GM18873 (cell line): ENCODE measurements at regions not wholly inside any gene's neighbourhood (a gene's known extent, or its start where the extent isn't known, plus 50 kb on each side); places are given as distances from the start of the nearest gene placed in this dataset.

ENCODE experiments used
- ATAC-seq: cut with Tn5 transposase; IDR thresholded peaks from one replicate; pipeline ENCODE4 v1.9.1; 2021; ENCODE audit warnings: mild to moderate bottlenecking, moderate library complexity, moderate number of reproducible peaks; ENCODE audit not compliant: unreplicated experiment, low FRiP score

- ATAC-seq: no peak
Measured at GRCh38 chr3:147977001-147977400, 567.8 kb downstream of the ZIC1 start.

- no peak for ATAC-seq
Measured at GRCh38 chr3:147987549-147987948, 578.4 kb downstream of the ZIC1 start.

GRCh38 chr3:147989344-147989743, 580.2 kb downstream of the ZIC1 start:
- no peak for ATAC-seq

GRCh38 chr3:148002705-148003205, 593.6 kb downstream of the ZIC1 start:
- ATAC-seq: no peak

- ATAC-seq: no peak
Measured at GRCh38 chr3:148004331-148004730, 595.2 kb downstream of the ZIC1 start.

GRCh38 chr3:148005456-148005855, 596.3 kb downstream of the ZIC1 start:
- no peak for ATAC-seq

GRCh38 chr3:148006508-148006907, 597.3 kb downstream of the ZIC1 start:
- ATAC-seq: no peak

GRCh38 chr3:148008591-148008990, 599.4 kb downstream of the ZIC1 start:
- no peak for ATAC-seq

GRCh38 chr3:148020861-148021260, 611.7 kb downstream of the ZIC1 start:
- no peak for ATAC-seq

- ATAC-seq: no peak
Measured at GRCh38 chr3:148021381-148021780, 612.2 kb downstream of the ZIC1 start.

GRCh38 chr3:148023994-148024393, 614.8 kb downstream of the ZIC1 start:
- no peak for ATAC-seq

- ATAC-seq: no peak
Measured at GRCh38 chr3:148026009-148026588, 616.9 kb downstream of the ZIC1 start.

- no peak for ATAC-seq
Measured at GRCh38 chr3:148030975-148031374, 621.8 kb downstream of the ZIC1 start.

GRCh38 chr3:148034353-148034752, 625.2 kb downstream of the ZIC1 start:
- ATAC-seq: no peak

GRCh38 chr3:148036331-148036876, 627.2 kb downstream of the ZIC1 start:
- ATAC-seq: no peak

GRCh38 chr3:148042663-148043445, 633.7 kb downstream of the ZIC1 start:
- ATAC-seq: no peak

- ATAC-seq: no peak
Measured at GRCh38 chr3:148044151-148044550, 635.0 kb downstream of the ZIC1 start.

GRCh38 chr3:148054999-148055398, 642.7 kb upstream of the AGTR1 start:
- no peak for ATAC-seq

- ATAC-seq: no peak
Measured at GRCh38 chr3:148062590-148062989, 635.1 kb upstream of the AGTR1 start.

- ATAC-seq: no peak
Measured at GRCh38 chr3:148066802-148067201, 630.9 kb upstream of the AGTR1 start.

GRCh38 chr3:148068466-148068865, 629.2 kb upstream of the AGTR1 start:
- ATAC-seq: no peak

GRCh38 chr3:148070041-148070440, 627.7 kb upstream of the AGTR1 start:
- no peak for ATAC-seq
